ENCODE measurements at regions not wholly inside any gene's neighbourhood (a gene's known extent, or its start where the extent isn't known, plus 50 kb on each side); places are given as distances from the start of the nearest gene placed in this dataset.

DNA sequence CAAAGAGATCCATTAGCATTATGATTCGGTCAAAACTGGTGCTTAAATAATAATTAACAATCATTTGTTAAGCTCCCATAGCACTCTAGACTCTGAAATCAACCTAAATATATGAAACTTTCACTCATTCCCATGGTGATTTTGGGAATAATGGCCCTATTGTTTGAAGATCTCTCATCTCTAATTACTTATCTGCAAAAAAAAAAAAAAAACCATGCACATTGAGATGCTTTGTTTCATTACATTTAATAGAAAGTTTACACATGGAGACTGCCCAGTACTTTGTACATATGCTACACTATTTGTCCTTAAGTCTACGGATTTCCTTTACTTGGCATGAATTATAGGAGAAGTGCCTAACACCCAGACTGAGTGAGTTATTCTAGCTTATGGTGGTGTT is 280.6 kb upstream of the MEOX2 start:
- no peaks in the 10 kb centered on the region for H3K36me3 ChIP-seq (ENCODE audit: insufficient read depth, low read length)
- H3K9ac ChIP-seq (ENCODE audit: low read length) = no peak overlapping the region
- no peak overlapping the region for H3K4me3 ChIP-seq (ENCODE audit: low read depth in 1 of 2, low read length in 2 of 2)
- H3K27me3 ChIP-seq (ENCODE audit: control insufficient read depth in 1 of 2, insufficient read depth in 2 of 2, low read length in 2 of 2) = no peaks in the 10 kb centered on the region
- H3K27ac ChIP-seq (ENCODE audit: low read depth, low read length) = no peak overlapping the region
- no peaks in the 10 kb centered on the region for H3K9me3 ChIP-seq (ENCODE audit: low read length)
- H3K4me1 ChIP-seq (ENCODE audit: insufficient read depth, low read length) = no peaks in the 10 kb centered on the region

DNA sequence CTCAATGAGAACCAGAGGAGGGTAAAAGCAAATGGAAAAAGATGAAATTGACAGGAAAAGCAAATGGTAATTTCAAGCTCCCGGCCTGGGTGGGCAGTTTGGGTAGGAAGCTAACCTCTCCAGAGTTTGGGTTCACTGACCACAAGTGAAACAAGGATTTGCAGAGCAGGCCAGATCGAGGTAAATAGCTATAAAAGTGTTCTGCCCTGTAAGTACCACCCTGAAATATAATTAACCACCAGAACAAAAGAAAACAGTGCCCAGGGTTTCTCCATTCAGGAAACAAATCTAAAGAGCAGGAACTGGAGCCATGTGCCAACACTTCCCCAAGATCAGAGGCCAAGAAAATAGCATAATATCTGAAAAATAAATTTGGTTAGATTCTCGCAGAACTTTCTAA is 276.7 kb upstream of the MEOX2 start:
- no peak overlapping the region for H3K4me3 ChIP-seq (ENCODE audit: low read depth in 1 of 2, low read length in 2 of 2)
- H3K27ac ChIP-seq (ENCODE audit: low read depth, low read length) = no peak overlapping the region
- no peak overlapping the region for H3K9ac ChIP-seq (ENCODE audit: low read length)
- H3K4me1 ChIP-seq (ENCODE audit: insufficient read depth, low read length) = no peaks in the 10 kb centered on the region
- no peaks in the 10 kb centered on the region for H3K9me3 ChIP-seq (ENCODE audit: low read length)
- H3K27me3 ChIP-seq (ENCODE audit: control insufficient read depth in 1 of 2, insufficient read depth in 2 of 2, low read length in 2 of 2) = no peaks in the 10 kb centered on the region
- no peaks in the 10 kb centered on the region for H3K36me3 ChIP-seq (ENCODE audit: insufficient read depth, low read length)

DNA sequence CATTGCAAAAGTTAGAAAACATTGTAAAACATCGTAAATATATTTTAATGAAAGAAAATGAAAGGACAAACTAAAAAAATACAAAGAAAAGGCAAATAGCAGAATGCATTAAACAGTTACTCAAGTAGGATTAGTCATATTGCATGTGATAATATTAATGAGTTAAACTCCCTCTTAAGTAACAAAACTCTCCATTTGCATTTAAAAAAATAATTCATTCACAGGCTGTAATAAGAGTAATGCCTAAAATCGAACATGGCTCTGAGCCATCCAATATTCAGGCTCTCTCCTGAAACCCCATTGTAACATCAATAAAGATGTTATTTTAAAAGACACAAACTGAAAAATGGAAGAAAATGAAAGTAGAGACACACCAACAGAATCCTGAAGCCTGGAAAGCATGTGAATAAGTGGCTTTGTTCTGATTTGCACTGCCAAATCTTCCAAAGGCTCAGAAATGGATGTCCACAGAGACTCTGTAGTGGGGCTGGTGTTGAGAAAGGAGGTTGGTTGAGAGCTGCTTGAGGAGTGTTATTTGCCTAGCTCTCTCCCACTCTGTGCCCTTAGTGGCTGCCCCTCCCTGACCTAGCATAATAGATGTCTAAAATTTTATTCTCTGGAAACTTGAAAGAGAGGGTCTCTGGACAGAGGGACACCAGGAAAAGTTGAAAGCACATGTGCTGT is 268.3 kb upstream of the MEOX2 start:
- H3K27me3 ChIP-seq (ENCODE audit: control insufficient read depth in 1 of 2, insufficient read depth in 2 of 2, low read length in 2 of 2) = no peaks in the 10 kb centered on the region
- no peaks in the 10 kb centered on the region for H3K9me3 ChIP-seq (ENCODE audit: low read length)
- H3K36me3 ChIP-seq (ENCODE audit: insufficient read depth, low read length) = no peaks in the 10 kb centered on the region
- H3K4me1 ChIP-seq (ENCODE audit: insufficient read depth, low read length) = no peaks in the 10 kb centered on the region
- H3K27ac ChIP-seq (ENCODE audit: low read depth, low read length) = no peak overlapping the region
- no peak overlapping the region for H3K4me3 ChIP-seq (ENCODE audit: low read depth in 1 of 2, low read length in 2 of 2)
- no peak overlapping the region for H3K9ac ChIP-seq (ENCODE audit: low read length)

DNA sequence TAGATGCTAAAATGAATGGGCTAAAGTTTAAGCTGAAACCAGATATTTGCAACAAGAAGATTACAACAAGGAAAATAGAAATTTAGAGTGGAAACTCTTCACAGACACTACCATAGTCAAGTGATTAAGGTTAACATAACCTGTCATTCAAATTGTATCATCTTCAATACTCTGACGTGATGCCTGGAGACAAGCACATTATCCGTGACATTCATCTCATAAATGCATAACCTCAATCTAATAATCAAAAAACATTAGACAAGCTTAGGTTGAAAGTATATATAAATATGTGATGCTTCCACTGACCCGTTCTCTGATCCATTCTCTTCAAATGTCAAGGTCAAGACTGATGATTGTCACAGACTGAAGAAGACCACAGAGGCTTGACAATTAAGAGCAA is 263.8 kb upstream of the MEOX2 start:
- Histone ChIP-seq H3K36me3 (ENCODE audit: insufficient read depth, low read length) (no peaks in the 10 kb centered on the region), H3K27me3 (ENCODE audit: control insufficient read depth in 1 of 2, insufficient read depth in 2 of 2, low read length in 2 of 2) (no peaks in the 10 kb centered on the region), H3K4me3 (ENCODE audit: low read depth in 1 of 2, low read length in 2 of 2) (no peak overlapping the region), H3K4me1 (ENCODE audit: insufficient read depth, low read length) (no peaks in the 10 kb centered on the region), H3K27ac (ENCODE audit: low read depth, low read length) (no peak overlapping the region), H3K9me3 (ENCODE audit: low read length) (no peaks in the 10 kb centered on the region), H3K9ac (ENCODE audit: low read length) (no peak overlapping the region)

DNA sequence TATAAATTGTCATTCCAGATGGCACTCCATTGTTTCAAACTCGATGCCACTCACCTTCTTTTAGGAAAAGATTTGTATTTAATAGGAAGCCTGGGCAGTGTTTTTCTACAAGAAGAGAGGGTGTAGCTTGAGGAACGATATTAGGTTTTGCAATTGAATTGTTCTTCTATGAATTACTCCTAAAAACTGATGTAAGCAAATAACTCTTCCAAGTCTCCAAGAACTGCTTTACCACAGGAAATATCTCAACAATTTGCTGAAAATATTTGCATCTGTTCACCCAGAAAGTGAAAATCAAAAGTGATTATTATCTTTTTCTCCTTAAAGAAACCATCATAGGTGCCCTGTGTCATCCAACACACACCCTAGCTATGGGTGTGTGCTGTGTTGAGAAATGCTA is 261.3 kb upstream of the MEOX2 start:
- Histone ChIP-seq H3K4me1 (ENCODE audit: insufficient read depth, low read length) (no peaks in the 10 kb centered on the region), H3K4me3 (ENCODE audit: low read depth in 1 of 2, low read length in 2 of 2) (no peak overlapping the region), H3K27ac (ENCODE audit: low read depth, low read length) (no peak overlapping the region), H3K27me3 (ENCODE audit: control insufficient read depth in 1 of 2, insufficient read depth in 2 of 2, low read length in 2 of 2) (no peaks in the 10 kb centered on the region), H3K9ac (ENCODE audit: low read length) (no peak overlapping the region), H3K36me3 (ENCODE audit: insufficient read depth, low read length) (no peaks in the 10 kb centered on the region), H3K9me3 (ENCODE audit: low read length) (no peaks in the 10 kb centered on the region)

DNA sequence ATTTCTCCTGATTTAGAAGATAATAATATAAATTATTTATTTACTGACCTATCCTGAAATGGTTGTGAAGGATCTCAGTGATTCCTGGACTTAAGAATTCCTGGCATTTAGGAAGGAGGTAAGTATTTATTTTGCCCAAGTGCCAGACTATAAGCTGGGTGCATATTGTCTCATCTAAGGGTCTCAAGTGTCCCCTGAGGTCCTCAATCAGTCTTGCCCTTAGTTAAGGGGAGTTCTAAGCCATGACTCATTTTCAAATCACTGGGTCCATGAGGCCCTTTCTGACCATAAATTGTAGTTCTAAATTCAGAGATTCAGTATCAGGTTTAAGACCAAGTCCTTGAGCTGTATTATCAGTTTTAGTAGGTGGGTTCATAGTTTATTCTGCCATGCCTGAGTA is 251.6 kb upstream of the MEOX2 start:
- Histone ChIP-seq H3K27ac (ENCODE audit: low read depth, low read length) (no peak overlapping the region), H3K27me3 (ENCODE audit: control insufficient read depth in 1 of 2, insufficient read depth in 2 of 2, low read length in 2 of 2) (no peaks in the 10 kb centered on the region), H3K9me3 (ENCODE audit: low read length) (no peaks in the 10 kb centered on the region), H3K9ac (ENCODE audit: low read length) (no peak overlapping the region), H3K36me3 (ENCODE audit: insufficient read depth, low read length) (no peaks in the 10 kb centered on the region), H3K4me1 (ENCODE audit: insufficient read depth, low read length) (peaks cover 20% of the 10 kb centered on the region), H3K4me3 (ENCODE audit: low read depth in 1 of 2, low read length in 2 of 2) (no peak overlapping the region)

DNA sequence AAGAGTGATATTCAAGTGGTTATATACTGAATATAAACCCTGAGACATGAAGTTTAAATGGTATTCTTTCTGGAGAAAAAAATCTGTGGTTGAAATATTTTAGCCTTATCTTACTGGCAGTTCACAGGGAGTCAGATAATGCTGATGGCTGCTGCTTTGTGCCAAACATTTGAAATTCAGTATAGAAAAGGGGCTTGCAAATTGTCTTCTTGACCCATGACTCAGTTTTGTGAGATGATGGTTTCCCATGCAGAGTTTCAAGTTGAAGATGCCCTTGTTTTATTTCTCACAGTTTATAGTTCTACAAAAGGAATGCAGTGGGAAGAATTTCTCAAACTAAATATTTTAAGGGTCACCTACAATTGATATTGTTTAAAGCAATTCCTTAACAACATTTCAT is 251.1 kb upstream of the MEOX2 start:
- H3K36me3 ChIP-seq (ENCODE audit: insufficient read depth, low read length) = no peaks in the 10 kb centered on the region
- H3K9ac ChIP-seq (ENCODE audit: low read length) = no peak overlapping the region
- no peak overlapping the region for H3K4me3 ChIP-seq (ENCODE audit: low read depth in 1 of 2, low read length in 2 of 2)
- no peaks in the 10 kb centered on the region for H3K9me3 ChIP-seq (ENCODE audit: low read length)
- H3K27me3 ChIP-seq (ENCODE audit: control insufficient read depth in 1 of 2, insufficient read depth in 2 of 2, low read length in 2 of 2) = no peaks in the 10 kb centered on the region
- peaks cover 20% of the 10 kb centered on the region for H3K4me1 ChIP-seq (ENCODE audit: insufficient read depth, low read length)
- no peak overlapping the region for H3K27ac ChIP-seq (ENCODE audit: low read depth, low read length)

DNA sequence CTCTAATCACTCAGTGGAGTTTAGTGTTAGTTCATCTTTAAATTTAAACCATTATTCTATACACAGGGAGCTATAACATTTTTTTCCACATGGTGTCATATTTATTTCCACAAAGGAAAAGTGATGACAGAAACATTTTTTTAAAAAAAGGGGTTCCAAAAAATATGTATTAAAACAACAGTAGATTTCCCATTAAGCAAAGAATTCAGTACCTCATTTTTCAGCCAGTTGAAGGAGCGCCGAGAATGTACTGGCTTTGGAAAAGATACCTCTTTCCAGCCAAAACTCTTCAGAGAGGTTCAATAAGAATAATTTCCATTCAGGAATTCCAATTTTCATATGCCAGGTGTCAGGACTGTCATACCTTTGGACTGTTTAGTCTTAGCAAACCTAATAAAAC is 250.5 kb upstream of the MEOX2 start:
- Histone ChIP-seq H3K27me3 (ENCODE audit: control insufficient read depth in 1 of 2, insufficient read depth in 2 of 2, low read length in 2 of 2) (no peaks in the 10 kb centered on the region), H3K4me3 (ENCODE audit: low read depth in 1 of 2, low read length in 2 of 2) (no peak overlapping the region), H3K9me3 (ENCODE audit: low read length) (no peaks in the 10 kb centered on the region), H3K4me1 (ENCODE audit: insufficient read depth, low read length) (peaks cover 20% of the 10 kb centered on the region), H3K27ac (ENCODE audit: low read depth, low read length) (no peak overlapping the region), H3K36me3 (ENCODE audit: insufficient read depth, low read length) (no peaks in the 10 kb centered on the region), H3K9ac (ENCODE audit: low read length) (no peak overlapping the region)

DNA sequence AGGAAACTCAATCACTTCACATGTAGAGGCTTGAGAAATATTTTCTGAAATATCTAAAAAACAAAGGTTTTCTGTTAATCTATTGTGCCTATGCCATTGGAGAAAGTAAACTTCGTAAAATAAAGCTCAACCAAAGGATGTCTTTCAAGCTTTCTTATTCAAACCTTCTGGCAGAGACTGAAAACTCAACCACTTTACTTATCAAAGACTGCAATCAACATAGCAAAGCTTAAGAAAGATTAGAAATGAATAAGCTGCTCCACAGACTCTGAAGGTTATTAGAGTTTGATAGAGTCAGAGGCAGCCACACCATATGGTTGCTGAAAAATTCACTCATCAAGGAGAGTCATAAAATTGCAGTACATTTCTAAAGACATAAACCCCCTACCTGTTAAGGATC is 245.8 kb upstream of the MEOX2 start:
- H3K4me3 ChIP-seq (ENCODE audit: low read depth in 1 of 2, low read length in 2 of 2) = no peak overlapping the region
- H3K9ac ChIP-seq (ENCODE audit: low read length) = no peak overlapping the region

DNA sequence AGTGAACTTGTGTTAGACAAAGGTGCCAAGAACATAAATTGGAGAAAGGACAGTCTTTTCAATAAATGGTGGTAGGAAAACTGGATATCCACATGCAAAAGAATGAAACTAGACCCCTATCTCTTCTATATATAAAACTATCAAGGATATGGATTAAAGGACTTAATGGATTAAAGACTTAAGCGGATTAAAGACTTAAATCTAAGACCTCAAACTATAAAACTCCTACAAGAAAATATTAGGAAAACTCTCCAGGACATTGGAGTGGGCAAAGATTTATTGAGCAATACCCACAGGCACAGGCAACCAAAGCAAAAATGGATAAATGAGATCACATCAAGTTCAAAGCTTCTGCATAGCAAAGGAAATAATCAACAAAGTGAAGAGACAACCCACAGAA is 242.9 kb upstream of the MEOX2 start:
- Histone ChIP-seq H3K4me1 (ENCODE audit: insufficient read depth, low read length) (no peaks in the 10 kb centered on the region), H3K36me3 (ENCODE audit: insufficient read depth, low read length) (no peaks in the 10 kb centered on the region), H3K9ac (ENCODE audit: low read length) (no peak overlapping the region), H3K27ac (ENCODE audit: low read depth, low read length) (no peak overlapping the region), H3K27me3 (ENCODE audit: control insufficient read depth in 1 of 2, insufficient read depth in 2 of 2, low read length in 2 of 2) (no peaks in the 10 kb centered on the region), H3K9me3 (ENCODE audit: low read length) (no peaks in the 10 kb centered on the region), H3K4me3 (ENCODE audit: low read depth in 1 of 2, low read length in 2 of 2) (no peak overlapping the region)

More for the DNA sequence above, 245.8 kb upstream of the MEOX2 start:
- no peaks in the 10 kb centered on the region for H3K36me3 ChIP-seq (ENCODE audit: insufficient read depth, low read length)
- H3K4me1 ChIP-seq (ENCODE audit: insufficient read depth, low read length) = peaks cover 9% of the 10 kb centered on the region
- no peaks in the 10 kb centered on the region for H3K9me3 ChIP-seq (ENCODE audit: low read length)
- no peak overlapping the region for H3K27ac ChIP-seq (ENCODE audit: low read depth, low read length)
- H3K27me3 ChIP-seq (ENCODE audit: control insufficient read depth in 1 of 2, insufficient read depth in 2 of 2, low read length in 2 of 2) = no peaks in the 10 kb centered on the region

DNA sequence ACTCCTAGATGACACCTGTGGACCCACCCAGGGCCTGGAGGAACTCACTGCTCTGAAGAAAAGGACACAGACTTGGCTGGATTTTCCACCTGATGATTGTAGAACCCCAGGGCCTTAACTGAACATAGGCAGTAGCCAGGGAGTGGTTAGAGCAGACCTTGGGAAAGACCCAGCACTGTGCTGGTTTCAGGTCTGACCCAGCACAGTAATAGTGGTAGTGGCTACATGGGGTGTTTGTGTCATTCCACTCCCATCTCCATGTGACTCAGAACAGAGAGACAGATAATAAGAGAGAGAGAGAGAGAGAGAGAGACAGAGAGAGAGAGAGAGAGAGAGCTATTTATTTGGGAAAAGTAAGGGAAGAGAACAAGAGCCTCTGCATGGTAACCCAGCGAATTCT is 239.1 kb upstream of the MEOX2 start:
- Histone ChIP-seq H3K27me3 (ENCODE audit: control insufficient read depth in 1 of 2, insufficient read depth in 2 of 2, low read length in 2 of 2) (no peaks in the 10 kb centered on the region), H3K4me3 (ENCODE audit: low read depth in 1 of 2, low read length in 2 of 2) (no peak overlapping the region), H3K27ac (ENCODE audit: low read depth, low read length) (no peak overlapping the region), H3K9me3 (ENCODE audit: low read length) (no peaks in the 10 kb centered on the region), H3K36me3 (ENCODE audit: insufficient read depth, low read length) (no peaks in the 10 kb centered on the region), H3K9ac (ENCODE audit: low read length) (no peak overlapping the region), H3K4me1 (ENCODE audit: insufficient read depth, low read length) (no peaks in the 10 kb centered on the region)

DNA sequence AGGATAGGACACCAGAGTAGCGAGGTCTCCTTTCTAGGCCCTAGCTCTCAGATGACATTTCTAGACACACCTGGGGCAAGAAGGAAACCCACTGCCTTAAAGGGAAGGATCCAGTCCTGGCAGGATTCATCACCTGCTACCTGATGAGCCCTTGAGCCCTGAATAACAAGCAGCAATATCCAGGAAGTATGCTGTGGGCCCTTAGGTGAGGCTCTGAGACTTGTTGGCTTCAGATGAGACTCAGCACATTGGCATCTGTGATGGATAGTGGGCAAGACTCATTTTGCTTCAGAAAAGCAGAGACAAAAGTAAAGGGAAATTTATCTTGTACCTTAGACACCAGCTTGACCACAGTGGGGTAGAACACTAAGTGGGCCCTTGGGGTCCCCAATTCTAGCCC is 238.4 kb upstream of the MEOX2 start:
- H3K36me3 ChIP-seq (ENCODE audit: insufficient read depth, low read length) = no peaks in the 10 kb centered on the region
- no peaks in the 10 kb centered on the region for H3K4me1 ChIP-seq (ENCODE audit: insufficient read depth, low read length)
- no peak overlapping the region for H3K27ac ChIP-seq (ENCODE audit: low read depth, low read length)
- H3K27me3 ChIP-seq (ENCODE audit: control insufficient read depth in 1 of 2, insufficient read depth in 2 of 2, low read length in 2 of 2) = no peaks in the 10 kb centered on the region
- H3K4me3 ChIP-seq (ENCODE audit: low read depth in 1 of 2, low read length in 2 of 2) = no peak overlapping the region
- no peak overlapping the region for H3K9ac ChIP-seq (ENCODE audit: low read length)
- no peaks in the 10 kb centered on the region for H3K9me3 ChIP-seq (ENCODE audit: low read length)
